ENCODE measurements at regions not wholly inside any gene's neighbourhood (a gene's known extent, or its start where the extent isn't known, plus 50 kb on each side); places are given as distances from the start of the nearest gene placed in this dataset.

GRCh38 chr7:47007471-47007870 is 574.4 kb downstream of the TNS3 start:
- ChIA-PET POLR2A (no interaction called here), CTCF (no interaction called here)
- no peak overlapping the region for H3K4me3 ChIP-seq (ENCODE audit: low read depth, low read length)
- TF ChIP-seq, protein P1, sequence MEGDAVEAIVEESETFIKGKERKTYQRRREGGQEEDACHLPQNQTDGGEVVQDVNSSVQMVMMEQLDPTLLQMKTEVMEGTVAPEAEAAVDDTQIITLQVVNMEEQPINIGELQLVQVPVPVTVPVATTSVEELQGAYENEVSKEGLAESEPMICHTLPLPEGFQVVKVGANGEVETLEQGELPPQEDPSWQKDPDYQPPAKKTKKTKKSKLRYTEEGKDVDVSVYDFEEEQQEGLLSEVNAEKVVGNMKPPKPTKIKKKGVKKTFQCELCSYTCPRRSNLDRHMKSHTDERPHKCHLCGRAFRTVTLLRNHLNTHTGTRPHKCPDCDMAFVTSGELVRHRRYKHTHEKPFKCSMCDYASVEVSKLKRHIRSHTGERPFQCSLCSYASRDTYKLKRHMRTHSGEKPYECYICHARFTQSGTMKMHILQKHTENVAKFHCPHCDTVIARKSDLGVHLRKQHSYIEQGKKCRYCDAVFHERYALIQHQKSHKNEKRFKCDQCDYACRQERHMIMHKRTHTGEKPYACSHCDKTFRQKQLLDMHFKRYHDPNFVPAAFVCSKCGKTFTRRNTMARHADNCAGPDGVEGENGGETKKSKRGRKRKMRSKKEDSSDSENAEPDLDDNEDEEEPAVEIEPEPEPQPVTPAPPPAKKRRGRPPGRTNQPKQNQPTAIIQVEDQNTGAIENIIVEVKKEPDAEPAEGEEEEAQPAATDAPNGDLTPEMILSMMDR (IDR thresholded peaks at IDR 0.05; ENCODE audit: insufficient read depth, low read length, missing control alignments) = no peak
- DNase-seq (ENCODE audit: low read depth, low spot score) = no peak

DNA sequence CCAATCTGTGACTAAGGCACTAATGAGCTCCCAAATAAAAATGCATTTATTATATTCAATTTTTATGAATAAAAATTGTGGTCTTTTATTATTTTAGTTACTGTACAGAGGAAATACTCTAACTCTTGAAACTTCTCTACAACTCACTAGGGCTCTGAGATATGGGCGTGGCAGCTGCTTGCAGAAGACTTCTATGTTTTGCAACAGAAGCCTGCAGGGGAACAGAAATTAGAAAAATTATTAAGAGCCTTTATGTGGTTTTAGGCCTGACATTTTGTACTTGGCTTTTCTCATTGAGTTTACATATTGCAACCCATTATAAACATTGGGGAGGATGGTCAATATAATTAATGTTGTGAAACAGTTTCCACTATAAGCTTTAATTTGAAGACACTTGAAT is 581.4 kb downstream of the TNS3 start:
- TF ChIP-seq, protein P1 (IDR thresholded peaks at IDR 0.05; ENCODE audit: insufficient read depth, low read length, missing control alignments) = no peak
- H3K4me3 ChIP-seq (ENCODE audit: low read depth, low read length) = no peak overlapping the region
- POLR2A ChIA-PET = no interaction called here
- CTCF ChIA-PET = no interaction called here
- DNase-seq (ENCODE audit: low read depth, low spot score) = no peak

DNA sequence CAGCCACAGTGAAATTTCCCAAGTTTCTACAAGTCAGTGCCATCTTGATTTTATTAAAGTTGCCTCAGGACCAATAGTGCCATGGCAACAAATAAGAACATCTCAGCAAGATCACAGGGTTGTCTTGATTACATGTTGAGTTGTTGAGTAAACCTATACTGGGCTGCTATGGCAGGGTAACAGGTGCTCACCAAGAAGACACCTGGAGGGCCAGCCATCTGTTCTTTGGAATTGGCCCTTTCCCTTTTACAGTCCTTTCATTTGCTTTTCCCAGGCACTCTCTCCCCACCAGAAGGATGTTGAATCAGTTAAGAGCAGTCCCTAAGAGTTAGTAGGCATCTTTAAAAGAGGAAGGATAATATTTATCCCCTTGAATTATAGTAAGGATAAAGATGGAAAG is 582.0 kb downstream of the TNS3 start:
- H3K4me3 ChIP-seq (ENCODE audit: low read depth, low read length) = no peak overlapping the region
- CTCF ChIA-PET = no interaction called here
- DNase-seq (ENCODE audit: low read depth, low spot score) = no peak
- TF ChIP-seq, protein P1 (IDR thresholded peaks at IDR 0.05; ENCODE audit: insufficient read depth, low read length, missing control alignments) = no peak
- POLR2A ChIA-PET = no interaction called here

GRCh38 chr7:46996972-46997371 is 584.9 kb downstream of the TNS3 start:
- POLR2A ChIA-PET = no interaction called here
- CTCF ChIA-PET = interaction anchor here (0.9 kb wide), 1 partner anchor 28 kb away, joined by 3 read pairs; no protein-coding TSS in a partner anchor
- TF ChIP-seq, protein P1 (IDR thresholded peaks at IDR 0.05; ENCODE audit: insufficient read depth, low read length, missing control alignments) = no peak
- no peak overlapping the region for H3K4me3 ChIP-seq (ENCODE audit: low read depth, low read length)
- DNase-seq (ENCODE audit: low read depth, low spot score) = no peak

DNA sequence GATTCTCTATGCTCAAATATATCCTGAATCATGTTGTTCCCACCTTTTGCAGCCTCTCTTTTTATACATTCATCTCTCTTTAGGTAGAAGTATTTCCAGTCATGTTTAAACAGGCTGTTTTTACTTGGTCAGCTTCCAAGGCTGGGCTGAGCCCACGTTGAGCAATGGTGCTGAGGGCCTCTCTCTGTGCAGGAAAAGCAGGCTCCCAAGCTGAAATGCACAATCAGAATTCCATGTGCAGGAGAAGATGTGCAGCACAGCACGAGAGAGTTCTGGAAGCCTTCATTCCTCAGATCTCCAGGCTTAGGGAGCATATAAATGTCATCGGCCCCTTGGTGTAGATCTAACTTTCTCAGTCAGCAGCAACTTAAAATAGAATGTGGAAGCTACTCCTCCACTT is 588.5 kb downstream of the TNS3 start:
- POLR2A ChIA-PET = no interaction called here
- TF ChIP-seq, protein P1 (IDR thresholded peaks at IDR 0.05; ENCODE audit: insufficient read depth, low read length, missing control alignments) = no peak
- CTCF ChIA-PET = no interaction called here
- H3K4me3 ChIP-seq (ENCODE audit: low read depth, low read length) = no peak overlapping the region
- DNase-seq (ENCODE audit: low read depth, low spot score) = no peak

GRCh38 chr7:46990761-46991160 is 591.1 kb downstream of the TNS3 start:
- ChIA-PET POLR2A (no interaction called here), CTCF (no interaction called here)
- TF ChIP-seq, protein P1 (IDR thresholded peaks at IDR 0.05; ENCODE audit: insufficient read depth, low read length, missing control alignments) = no peak
- no peak for DNase-seq (ENCODE audit: low read depth, low spot score)
- H3K4me3 ChIP-seq (ENCODE audit: low read depth, low read length) = no peak overlapping the region

Measured in AG04449 (cell line).